SU-DHL-6 (cell line): ENCODE measurements at regions not wholly inside any gene's neighbourhood (a gene's known extent, or its start where the extent isn't known, plus 50 kb on each side); places are given as distances from the start of the nearest gene placed in this dataset.

ENCODE experiments used
- H2AFZ ChIP-seq: fragments of 200-600 bp; sonication (generic); 2 replicates; pipeline ENCODE4 v1.6.1; 2014; ENCODE audit warnings: low read depth, mild to moderate bottlenecking, moderate library complexity, mixed read lengths, antibody characterized with exemption, low read length; ENCODE audit not compliant: severe bottlenecking
- H3F3A ChIP-seq: fragments of 200-600 bp; shearing (Covaris generic); 2 replicates; pipeline ENCODE4 v1.6.0; 2016; ENCODE audit warnings: antibody characterized with exemption, mild to moderate bottlenecking; ENCODE audit not compliant: insufficient read depth
- H3K27ac ChIP-seq: fragments of 200-600 bp; sonication (generic); 2 replicates; pipeline ENCODE4 v1.5.1; 2016; ENCODE audit warnings: low read depth, mild to moderate bottlenecking, low read length, moderate library complexity, mixed read lengths
- H3K27me3 ChIP-seq: fragments of 200-600 bp; sonication (generic), shearing (Covaris generic); 2 replicates; pipeline ENCODE4 v1.6.0; 2014; ENCODE audit warnings: mild to moderate bottlenecking, low read length
- H3K36me3 ChIP-seq: fragments of 200-600 bp; sonication (generic); 2 replicates; pipeline ENCODE4 v1.6.1; 2014; ENCODE audit warnings: mild to moderate bottlenecking, low read length, mixed read lengths
- H3K4me2 ChIP-seq: fragments of 300-600, 200-600 bp; shearing (Covaris generic), sonication (generic); 2 replicates; pipeline ENCODE4 v1.6.0; 2014; ENCODE audit warnings: low read length, low read depth, mild to moderate bottlenecking; ENCODE audit not compliant: poor library complexity, severe bottlenecking
- H3K4me3 ChIP-seq: fragments of 200-600 bp; sonication (generic); 2 replicates; pipeline ENCODE4 v1.5.1; 2014; ENCODE audit warnings: antibody characterized with exemption, low read length, mild to moderate bottlenecking, mixed read lengths; ENCODE audit not compliant: insufficient read depth, poor library complexity, severe bottlenecking
- H3K79me2 ChIP-seq: fragments of 200-600 bp; sonication (generic); 2 replicates; pipeline ENCODE4 v1.6.1; 2014; ENCODE audit warnings: mild to moderate bottlenecking, low read length, moderate library complexity; ENCODE audit not compliant: insufficient read depth
- H3K9ac ChIP-seq: fragments of 200-600 bp; sonication (generic); 2 replicates; pipeline ENCODE4 v1.7.0; 2014; ENCODE audit warnings: mild to moderate bottlenecking, low read length
- H3K9me2 ChIP-seq: fragments of 200-600 bp; sonication (generic); replicated peaks from 2 replicates; pipeline ENCODE4 v1.6.1; 2014; ENCODE audit warnings: low read length; ENCODE audit not compliant: insufficient read depth
- H3K9me3 ChIP-seq: fragments of 200-600 bp; sonication (generic); 2 replicates; pipeline ENCODE4 v1.6.1; 2014; ENCODE audit warnings: low read length, mixed read lengths; ENCODE audit not compliant: insufficient read depth
- H4K20me1 ChIP-seq: fragments of 200-600 bp; sonication (generic); 2 replicates; pipeline ENCODE4 v1.6.1; 2014; ENCODE audit warnings: low read depth, mild to moderate bottlenecking, antibody characterized with exemption, low read length, moderate library complexity, mixed read lengths
- EZH2phosphoT487 ChIP-seq: fragments of 200-600 bp; sonication (generic), shearing (Covaris generic); conservative IDR thresholded peaks from 2 replicates; pipeline ENCODE4 v1.6.1; 2018; ENCODE audit warnings: mild to moderate bottlenecking, antibody characterized with exemption, low read length, moderate library complexity, mixed read lengths
- TF ChIP-seq, protein P1 (sequence below): fragments of 200-600 bp; sonication (generic); IDR thresholded peaks from one replicate; pipeline ENCODE4 v1.5.1; 2017; ENCODE audit warnings: antibody characterized with exemption, mild to moderate bottlenecking, low read length, moderate library complexity; ENCODE audit not compliant: insufficient read depth, poor library complexity, severe bottlenecking

DNA sequence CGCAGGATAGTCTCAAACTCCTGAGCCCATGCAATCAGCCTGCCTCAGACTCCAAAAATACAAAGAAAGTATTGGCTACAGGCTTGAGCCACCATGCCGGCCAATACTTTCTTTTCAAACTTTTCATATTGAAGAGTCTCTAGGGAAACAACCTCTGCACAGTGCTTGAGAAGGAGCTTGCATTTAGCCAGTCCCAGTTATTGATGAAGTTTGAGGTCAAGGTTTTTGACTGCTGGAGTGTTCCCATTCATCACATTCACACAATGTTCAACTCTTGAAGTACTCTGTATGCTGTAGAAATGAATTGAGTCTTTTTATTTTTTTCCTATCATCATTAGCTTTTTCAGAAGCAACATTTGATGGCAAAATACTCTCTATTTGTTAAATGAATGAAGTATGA is 355.8 kb upstream of the E2F7 start:
- no peaks in the 10 kb centered on the region for H4K20me1 ChIP-seq
- H3K4me3 ChIP-seq: no peak overlapping the region
- no peaks in the 10 kb centered on the region for H3K79me2 ChIP-seq
- H3K9me3 ChIP-seq: no peaks in the 10 kb centered on the region
- no peak overlapping the region for H3K27ac ChIP-seq
- no peak overlapping the region for H3K4me2 ChIP-seq
- H3K9me2 ChIP-seq: no peaks in the 10 kb centered on the region
- no peaks in the 10 kb centered on the region for H3K27me3 ChIP-seq
- H2AFZ ChIP-seq: no peak overlapping the region
- TF ChIP-seq, protein P1, sequence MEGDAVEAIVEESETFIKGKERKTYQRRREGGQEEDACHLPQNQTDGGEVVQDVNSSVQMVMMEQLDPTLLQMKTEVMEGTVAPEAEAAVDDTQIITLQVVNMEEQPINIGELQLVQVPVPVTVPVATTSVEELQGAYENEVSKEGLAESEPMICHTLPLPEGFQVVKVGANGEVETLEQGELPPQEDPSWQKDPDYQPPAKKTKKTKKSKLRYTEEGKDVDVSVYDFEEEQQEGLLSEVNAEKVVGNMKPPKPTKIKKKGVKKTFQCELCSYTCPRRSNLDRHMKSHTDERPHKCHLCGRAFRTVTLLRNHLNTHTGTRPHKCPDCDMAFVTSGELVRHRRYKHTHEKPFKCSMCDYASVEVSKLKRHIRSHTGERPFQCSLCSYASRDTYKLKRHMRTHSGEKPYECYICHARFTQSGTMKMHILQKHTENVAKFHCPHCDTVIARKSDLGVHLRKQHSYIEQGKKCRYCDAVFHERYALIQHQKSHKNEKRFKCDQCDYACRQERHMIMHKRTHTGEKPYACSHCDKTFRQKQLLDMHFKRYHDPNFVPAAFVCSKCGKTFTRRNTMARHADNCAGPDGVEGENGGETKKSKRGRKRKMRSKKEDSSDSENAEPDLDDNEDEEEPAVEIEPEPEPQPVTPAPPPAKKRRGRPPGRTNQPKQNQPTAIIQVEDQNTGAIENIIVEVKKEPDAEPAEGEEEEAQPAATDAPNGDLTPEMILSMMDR: no peak
- TF ChIP-seq EZH2phosphoT487: no peak
- H3F3A ChIP-seq: no peaks in the 10 kb centered on the region
- no peak overlapping the region for H3K9ac ChIP-seq
- no peaks in the 10 kb centered on the region for H3K36me3 ChIP-seq

DNA sequence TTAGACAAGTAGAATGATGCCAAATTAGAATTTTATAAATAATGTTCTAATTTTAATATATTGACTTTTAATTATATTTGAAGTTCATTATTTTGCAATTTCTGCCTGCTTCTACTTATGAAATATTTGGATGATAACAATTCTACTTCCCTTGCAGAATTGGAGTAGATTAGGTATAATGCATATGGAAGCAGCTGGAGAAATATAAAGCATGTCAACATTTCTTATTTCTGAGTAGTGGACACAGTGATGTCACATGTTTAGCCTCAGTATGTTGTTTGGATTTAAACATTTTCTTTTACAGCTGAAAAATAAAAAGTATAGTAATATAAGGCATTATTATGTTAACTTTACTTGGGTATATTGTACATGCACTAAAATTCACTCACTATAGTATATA is 344.2 kb upstream of the E2F7 start:
- H3K4me2 ChIP-seq: no peak overlapping the region
- no peaks in the 10 kb centered on the region for H3K79me2 ChIP-seq
- no peak overlapping the region for H3K9ac ChIP-seq
- H3K9me3 ChIP-seq: no peaks in the 10 kb centered on the region
- no peak overlapping the region for H2AFZ ChIP-seq
- H3K4me3 ChIP-seq: no peak overlapping the region
- H4K20me1 ChIP-seq: no peaks in the 10 kb centered on the region
- H3K27me3 ChIP-seq: no peaks in the 10 kb centered on the region
- TF ChIP-seq, protein P1: no peak
- TF ChIP-seq EZH2phosphoT487: no peak
- H3K36me3 ChIP-seq: no peaks in the 10 kb centered on the region
- no peaks in the 10 kb centered on the region for H3F3A ChIP-seq
- no peak overlapping the region for H3K27ac ChIP-seq
- no peaks in the 10 kb centered on the region for H3K9me2 ChIP-seq

GRCh38 chr12:77407931-77408330 is 342.6 kb upstream of the E2F7 start:
- H4K20me1 ChIP-seq: no peaks in the 10 kb centered on the region
- H3K27ac ChIP-seq: no peak overlapping the region
- no peak overlapping the region for H3K4me2 ChIP-seq
- no peaks in the 10 kb centered on the region for H3K36me3 ChIP-seq
- no peaks in the 10 kb centered on the region for H3K27me3 ChIP-seq
- no peak overlapping the region for H3K4me3 ChIP-seq
- H3K9ac ChIP-seq: no peak overlapping the region
- no peaks in the 10 kb centered on the region for H3K79me2 ChIP-seq
- TF ChIP-seq, protein P1: no peak
- TF ChIP-seq EZH2phosphoT487: no peak
- no peaks in the 10 kb centered on the region for H3K9me3 ChIP-seq
- H3K9me2 ChIP-seq: no peaks in the 10 kb centered on the region
- H3F3A ChIP-seq: no peaks in the 10 kb centered on the region
- H2AFZ ChIP-seq: no peak overlapping the region
